ENCODE measurements at regions not wholly inside any gene's neighbourhood (a gene's known extent, or its start where the extent isn't known, plus 50 kb on each side); places are given as distances from the start of the nearest gene placed in this dataset.

DNA sequence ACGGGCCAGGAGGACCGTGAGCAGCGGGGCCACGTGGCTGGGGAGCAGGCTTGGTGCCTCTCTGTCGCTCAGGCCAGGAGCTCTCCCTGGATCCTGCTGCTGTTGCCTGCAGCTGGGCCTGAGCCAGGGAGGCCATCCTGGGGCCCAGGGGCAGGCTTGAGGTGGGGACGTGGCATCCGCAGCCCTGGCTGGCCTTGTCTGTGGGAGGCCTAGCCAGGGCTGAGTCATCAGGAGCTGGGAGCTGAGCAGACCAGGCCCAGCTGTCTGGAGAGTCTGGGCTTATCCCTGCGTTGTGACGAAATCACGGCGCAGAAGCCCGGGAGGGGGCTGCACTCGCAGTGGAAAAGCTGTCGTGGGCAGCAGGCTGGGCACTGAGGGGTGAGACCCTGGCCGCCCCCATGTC lies 138.8 kb upstream of the COL5A1 start:
- no peak for DNase-seq

DNA sequence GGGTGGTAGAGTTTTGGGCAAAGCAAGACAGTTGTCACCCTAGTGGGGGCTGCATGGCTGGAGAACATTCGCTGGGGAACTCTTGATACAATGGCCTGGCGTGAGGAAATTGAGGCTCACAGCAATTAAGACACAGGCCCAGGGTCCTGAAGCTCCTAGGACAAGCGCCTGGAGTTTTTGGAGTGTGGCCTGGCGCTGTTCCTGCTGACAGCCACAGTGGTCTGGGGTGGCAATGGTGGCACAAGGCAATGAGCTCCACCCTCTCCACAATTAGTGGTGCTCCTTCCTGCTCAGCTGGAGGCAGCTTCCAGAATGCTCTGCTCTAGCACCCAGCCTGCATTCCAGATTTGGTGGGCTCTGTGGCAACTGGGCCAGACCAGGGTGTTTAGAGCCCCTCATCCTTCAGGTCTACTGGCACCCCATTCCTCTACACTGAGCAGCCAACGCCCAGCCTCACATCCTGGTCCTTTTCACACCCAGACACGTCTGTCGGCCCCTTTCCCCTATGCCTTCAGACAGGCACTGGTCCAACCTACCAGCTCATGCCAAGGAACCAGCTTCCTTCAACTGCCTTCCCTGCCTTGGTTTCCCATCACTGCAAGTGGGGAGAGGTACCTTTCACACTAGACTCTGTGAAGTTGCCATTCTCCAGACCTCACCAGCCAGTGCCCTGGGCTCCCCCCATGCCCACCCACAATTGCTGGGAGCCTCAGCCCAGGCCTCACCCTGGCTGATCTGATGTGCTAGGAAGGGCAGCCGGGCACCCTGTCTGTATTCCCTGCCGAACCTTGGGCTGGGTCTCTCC lies 138.1 kb upstream of the COL5A1 start:
- DNase-seq, result no peak

DNA sequence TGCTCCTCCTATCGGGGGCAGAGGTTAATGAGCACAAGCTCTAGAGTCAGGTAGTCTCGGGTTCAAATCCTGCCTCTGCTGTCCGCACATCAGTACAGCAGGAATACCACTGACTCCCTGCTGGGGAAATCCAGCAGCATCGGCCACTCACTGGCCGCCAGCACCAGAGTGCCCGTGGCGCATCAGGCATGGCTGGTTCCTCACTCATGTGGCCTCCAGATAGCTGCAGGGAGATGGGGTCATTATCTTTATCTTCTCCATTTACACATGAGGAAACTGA lies 137.6 kb upstream of the COL5A1 start:
- no peak for DNase-seq

DNA sequence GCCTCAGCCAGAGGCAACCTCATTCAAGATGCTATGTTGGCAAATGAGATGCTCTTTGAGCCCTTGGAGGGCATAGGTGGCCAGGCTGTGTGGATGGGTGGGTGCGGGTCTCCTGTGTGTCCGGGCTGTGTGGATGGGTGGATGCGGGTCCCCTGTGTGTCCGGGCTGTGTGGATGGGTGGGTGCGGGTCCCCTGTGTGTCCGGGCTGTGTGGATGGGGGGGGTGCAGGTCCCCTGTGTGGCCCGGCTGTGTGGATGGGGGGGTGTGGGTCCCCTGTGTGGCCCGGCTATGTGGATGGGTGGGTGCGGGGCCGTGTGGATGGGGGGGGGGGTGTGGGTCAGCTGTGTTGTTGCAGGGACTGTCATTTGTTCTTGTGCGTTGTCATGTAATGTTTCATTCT lies 136.6 kb upstream of the COL5A1 start:
- DNase-seq, result no peak

DNA sequence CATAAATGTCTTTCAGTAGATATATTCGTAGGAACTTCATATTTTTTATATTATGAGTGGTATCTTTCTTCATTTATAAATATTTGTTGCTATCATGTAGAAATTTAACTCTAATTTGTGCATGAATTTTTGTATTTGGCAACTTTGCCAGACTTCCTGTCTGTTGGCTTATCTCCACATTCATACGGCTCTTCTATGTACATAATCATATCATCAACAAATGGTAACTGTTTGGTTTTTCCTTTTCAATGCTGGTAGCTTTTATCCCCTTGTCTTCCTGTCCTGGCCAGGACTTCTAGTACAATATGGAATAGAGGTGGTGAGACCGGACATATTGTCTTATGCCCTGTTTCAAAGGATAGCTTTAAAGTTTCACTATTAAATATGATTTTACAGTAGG lies 132.3 kb upstream of the COL5A1 start:
- DNase-seq, result no peak

DNA sequence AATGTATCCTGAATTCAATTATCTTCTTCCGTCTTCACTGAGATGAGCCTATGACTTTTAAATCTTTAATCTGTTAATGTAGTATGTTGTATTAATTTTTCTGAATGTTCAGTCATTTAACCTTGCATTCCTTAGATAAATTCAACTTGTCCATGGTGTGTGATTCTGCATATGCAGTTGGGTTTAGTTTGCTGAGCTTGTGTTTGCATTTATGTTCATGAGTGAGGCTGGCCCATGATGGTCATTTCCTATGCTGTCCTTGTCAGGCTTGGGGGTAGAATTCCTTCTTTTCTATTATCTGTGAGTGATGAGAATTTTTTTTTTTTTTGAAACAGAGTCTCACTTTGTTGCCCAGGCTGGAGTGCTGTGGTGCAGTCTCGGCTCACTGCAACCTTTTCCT lies 131.8 kb upstream of the COL5A1 start:
- DNase-seq, result no peak

DNA sequence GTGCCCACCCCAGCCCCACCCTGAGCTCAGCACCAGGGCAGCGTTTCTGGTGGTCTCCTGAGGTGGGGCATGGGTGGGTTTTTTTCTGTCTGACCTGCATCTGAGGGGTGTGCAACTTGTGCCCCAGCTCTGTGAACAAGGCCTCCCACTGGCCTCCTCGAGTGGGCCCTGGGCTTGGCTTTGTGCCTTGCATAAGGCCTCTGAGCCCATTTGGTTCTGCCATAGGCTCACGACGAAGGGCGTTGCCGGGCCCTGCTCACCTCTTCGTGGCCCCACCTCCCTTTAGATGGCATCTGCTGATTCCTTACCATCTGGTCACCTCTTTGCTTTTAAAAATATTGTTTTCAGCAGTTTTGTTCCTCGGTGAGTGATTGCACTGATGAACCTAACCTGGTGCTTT lies 127.1 kb upstream of the COL5A1 start:
- no peak for DNase-seq

DNA sequence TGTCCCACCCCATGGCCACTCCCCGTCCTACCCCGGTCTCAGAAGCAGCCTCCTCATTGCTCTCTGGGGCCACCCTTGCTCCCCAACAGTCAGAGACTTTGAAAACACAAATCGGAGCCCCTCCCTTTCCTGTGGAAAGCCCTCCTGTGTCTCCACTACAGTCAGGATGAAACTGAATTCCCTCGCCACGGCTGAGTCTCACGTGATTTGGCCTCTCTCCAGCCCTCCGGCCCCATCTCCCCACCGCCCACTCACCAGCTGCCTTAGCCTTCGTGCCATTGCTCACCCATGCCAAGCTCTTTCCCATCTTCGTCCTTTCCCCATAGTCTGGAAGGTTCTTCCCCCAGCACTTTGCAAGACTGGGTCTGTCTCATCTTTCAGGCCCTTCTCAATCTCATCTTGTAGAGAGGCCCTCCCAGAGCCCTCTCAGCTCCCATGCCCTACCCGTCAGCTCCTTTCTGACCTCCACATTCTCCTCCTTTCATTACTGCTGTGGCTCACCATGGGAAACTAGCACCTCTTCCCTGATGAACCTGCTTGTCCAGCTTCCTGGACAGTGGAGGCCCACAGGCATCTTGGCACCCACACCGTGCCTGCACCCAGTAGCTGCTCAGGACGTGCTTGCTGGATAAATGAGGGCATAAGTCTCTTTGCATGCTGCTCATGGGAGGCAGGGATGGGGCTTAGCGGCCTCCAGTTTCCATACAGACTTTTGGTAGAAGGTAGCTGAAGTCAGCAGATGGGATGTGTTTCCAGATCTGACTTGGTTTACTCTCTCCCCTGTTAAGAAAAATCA lies 126.4 kb upstream of the COL5A1 start:
- no peak for DNase-seq

DNA sequence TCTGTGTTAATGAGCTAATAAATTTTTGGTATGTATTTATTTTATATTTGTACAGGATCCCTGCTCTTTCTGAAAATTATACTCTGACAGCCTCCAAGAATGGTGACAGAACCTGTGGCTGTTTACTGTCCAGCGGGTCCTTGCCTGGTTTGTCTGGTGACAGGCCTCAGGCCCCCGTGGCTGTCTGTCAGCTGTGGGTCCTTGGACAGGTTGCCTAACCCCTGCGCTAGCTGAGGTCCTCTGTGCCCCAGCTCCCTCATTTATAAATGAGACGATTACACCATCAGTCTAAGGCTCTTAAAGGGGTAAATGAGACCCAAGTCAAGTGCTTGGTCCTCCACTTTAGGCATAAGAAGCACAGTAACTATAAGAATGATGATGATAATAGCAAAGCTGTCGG lies 125.1 kb upstream of the COL5A1 start:
- DNase-seq, result no peak

DNA sequence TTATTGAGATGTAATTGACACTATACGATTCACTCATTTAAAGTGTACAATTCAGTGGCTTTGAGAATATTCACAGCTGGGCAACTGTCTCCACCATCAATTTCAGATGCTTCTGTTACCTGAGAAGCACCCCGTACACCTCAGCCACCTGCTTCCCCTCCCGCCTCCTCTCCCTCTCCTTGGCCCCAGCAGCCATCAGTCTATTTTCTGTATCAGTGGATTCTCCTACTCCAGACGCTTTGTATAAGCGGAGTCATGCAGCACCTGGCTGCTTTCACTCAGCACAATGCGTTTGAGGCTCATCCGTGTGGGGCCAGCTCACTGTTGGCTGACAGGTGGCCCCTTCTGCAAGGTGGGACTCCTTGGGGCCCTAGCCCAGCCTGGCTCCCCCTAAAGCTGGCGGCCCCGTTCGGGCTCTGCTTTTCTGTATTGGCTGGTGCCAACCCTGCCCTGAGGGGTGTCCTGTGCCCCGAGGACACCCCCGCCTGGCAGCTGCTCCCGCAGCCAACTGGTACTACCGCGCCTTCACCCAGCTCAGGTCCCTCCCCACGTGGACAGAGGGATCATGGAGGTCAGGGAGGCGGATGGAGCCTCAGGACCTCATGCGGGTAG lies 124.4 kb upstream of the COL5A1 start:
- no peak for DNase-seq

DNA sequence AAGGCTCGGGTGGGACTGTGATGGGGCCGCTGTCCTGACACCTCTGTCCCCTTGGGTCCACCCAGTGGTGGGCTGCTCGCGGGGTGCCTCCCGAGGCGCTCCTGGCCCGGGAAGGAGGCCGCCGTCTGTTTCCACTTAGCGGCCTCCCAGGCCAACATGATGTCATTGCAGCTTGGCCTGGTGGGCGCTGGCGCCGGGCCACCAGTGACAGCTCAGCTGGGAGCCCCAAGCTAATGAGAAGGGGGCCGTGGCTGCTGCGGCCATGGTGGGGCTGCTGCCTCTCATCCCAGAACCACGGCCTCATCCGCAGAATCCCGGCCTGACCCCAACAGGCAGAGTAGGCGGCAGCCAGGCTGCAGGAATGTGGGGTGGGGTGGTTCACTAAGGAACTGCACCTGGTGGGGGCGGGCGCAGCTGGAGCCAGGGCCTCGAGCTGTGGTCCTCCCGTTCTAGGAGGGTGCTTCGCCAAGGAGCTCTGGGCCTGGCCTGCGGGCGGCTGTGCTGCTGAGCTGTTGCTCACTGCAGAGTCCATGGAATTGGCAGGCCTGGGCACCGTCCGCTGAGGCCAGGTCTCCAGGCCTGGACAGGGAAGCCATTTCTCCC lies 123.5 kb upstream of the COL5A1 start:
- no peak for DNase-seq

DNA sequence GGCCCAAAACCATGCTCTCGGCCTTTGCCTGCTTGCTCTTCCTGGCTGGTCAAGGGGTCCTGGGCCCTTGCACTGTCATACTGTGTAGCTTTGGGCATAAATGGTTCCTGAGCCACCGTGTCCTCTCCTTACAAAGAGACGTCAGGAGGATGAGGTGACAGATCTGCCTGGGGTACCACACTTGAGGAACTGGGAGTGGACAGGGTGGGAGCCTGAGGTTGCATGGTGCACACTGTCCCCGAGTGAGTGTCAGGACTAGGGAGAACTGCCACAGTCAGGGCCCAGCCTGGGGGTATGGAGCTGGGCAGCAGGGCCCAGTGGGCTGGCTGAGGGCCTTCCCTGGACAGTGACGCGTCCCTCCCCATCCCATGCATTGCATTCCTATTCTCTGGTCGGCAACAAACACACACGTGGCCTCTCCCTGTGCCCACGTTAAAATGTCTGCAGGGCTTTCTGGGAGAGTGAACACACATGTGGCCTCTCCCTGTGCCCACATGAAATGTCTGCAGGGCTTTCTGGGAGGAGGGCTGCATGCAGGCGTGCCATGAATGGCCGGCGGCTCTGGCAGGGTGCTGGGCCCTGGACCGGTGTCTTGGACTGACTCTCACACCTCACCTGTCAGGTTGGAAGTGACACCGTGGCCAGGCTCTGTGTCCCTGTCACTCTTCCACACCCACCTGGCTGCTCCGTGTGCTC lies 122.1 kb upstream of the COL5A1 start:
- DNase-seq, result no peak

DNA sequence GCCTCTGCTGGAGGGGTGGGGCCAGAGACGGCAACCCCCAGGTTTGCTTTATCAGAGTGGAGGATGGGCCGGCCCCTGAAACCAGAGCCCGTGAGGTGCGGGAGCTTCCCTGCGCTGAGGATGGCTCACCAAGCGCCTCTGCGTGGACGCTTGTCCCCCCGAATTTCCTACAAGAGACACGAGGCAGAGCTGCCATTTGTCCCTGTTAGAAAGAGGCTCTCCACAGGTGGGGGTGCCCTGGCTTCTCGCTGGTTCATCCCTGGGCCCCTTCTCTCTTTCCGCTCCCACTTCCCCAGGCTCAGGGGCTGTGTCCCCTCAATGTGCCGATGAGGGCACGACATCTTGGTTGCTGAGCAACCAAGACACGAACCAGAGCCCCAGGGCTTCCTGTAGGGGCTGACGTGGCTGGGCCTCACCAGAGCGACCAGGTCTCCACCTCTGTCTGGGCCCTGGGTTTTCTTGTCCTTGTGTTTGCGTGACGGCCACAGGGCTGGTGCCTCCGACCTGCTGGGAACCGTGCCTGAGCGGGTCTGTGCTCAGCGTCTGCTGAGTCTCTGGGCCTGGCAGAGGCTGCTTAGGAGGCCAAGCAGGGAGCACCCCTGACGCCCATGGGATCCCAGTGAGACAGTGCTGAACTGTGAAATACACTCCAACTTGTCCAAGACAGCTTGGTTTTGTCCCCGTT lies 119.6 kb upstream of the COL5A1 start:
- DNase-seq, result no peak

DNA sequence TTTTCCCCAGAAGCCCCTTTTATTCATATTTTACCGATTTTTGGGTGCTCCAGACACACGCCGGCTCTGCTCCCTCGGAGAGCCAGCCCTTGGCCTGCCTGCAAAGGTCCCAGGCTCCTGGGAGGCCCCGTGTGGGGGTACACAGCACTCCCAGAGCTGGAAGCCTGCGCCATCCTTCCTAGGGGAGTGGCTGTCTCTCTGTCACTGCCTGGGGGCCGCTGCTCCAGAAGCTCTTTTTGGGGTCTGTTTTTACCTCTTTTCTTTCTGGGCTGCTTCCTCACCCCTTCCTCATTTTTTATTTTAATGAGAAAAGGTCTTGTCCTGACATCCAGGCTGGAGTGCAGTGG lies 119.1 kb upstream of the COL5A1 start:
- DNase-seq, result no peak

DNA sequence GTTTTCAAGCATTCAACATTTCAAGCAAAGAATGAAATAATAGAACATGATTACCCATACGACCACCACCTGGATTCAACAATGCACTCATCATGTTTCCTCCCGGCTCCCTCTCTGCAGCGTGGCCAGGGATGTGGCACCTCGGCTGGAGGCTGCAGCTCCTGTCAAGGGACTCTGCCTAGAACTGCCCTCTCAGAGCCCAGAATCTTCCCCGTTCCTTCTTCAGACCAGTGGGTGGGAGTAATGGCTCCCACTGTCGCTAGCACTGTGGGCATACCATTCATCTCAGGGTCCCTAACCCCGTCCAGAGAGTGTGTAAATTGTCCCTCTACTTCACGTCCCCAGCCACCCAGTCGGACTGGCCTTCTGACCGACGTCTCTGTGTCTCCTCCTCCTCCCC lies 118.6 kb upstream of the COL5A1 start:
- DNase-seq, result no peak

DNA sequence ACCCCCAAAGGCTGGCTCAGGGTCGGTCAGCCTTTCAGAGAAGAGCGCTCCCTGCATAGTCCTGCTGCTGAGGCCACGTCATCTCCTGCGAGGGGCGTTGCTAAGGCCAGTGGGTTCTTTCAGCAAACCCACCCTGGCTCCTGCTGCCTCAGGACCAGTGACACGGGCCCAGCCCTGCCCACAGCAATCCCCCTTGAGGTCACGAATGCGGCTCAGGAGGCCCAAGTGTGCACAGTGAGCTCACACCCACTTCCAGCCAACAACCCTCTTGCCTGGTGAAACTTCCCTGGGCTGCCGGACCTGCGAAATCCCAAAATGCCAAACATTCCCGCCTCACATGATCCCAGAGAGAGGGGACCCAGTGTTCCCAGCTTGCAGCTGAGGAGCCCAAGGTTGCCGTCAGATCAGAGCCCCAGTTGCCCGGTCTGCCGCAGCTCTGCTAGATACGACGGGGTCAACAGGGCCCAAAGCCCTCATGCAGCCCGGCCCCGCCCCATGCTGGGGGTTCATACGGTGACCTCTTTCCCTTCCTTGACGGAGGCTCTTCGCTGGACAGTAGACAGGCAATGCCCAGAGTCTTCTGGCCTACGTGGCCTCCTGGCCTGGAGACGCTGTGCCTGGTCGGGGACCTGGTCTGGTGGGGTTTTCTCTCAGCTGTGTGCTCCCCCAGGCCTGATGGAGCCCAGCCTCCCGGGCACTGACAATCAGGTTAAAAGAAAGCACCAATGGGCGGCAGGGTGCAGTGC lies 116.4 kb upstream of the COL5A1 start:
- no peak for DNase-seq

DNA sequence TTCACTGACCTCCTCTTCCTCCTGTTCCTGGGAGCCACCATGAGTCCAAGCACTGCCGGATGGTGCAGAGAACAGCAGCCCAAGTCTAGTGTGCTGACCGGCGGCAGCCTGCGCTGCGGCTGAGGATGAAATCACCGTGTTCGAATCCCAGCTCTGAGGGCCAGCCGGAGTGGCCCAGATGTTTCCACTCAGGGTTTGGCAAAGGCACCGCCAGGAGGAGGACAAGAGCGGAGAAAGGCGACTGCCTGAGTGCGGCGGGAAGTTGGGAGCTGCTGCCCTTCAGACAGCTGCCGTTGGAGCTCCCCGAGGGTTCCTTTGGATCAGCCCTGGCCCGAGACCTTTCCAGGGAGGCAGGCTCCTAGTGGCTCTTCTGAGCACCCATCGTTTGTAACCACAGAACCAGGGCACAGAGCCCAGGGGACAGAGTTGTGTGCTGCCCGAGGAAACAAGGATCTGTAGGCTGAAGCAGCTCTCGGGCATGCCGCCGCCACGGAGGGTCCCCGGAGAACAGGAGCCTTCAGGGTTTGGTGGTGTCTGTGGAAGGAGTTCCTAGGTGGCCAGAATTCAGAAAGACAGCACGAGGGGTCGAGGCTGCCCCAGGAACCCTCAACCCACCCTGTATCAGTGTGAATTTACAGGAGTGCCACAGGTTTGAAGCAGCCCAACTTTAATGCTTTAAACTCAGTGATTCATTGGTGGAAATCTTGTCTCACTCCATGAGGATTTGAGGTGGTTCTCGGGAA lies 115.6 kb upstream of the COL5A1 start:
- no peak for DNase-seq

DNA sequence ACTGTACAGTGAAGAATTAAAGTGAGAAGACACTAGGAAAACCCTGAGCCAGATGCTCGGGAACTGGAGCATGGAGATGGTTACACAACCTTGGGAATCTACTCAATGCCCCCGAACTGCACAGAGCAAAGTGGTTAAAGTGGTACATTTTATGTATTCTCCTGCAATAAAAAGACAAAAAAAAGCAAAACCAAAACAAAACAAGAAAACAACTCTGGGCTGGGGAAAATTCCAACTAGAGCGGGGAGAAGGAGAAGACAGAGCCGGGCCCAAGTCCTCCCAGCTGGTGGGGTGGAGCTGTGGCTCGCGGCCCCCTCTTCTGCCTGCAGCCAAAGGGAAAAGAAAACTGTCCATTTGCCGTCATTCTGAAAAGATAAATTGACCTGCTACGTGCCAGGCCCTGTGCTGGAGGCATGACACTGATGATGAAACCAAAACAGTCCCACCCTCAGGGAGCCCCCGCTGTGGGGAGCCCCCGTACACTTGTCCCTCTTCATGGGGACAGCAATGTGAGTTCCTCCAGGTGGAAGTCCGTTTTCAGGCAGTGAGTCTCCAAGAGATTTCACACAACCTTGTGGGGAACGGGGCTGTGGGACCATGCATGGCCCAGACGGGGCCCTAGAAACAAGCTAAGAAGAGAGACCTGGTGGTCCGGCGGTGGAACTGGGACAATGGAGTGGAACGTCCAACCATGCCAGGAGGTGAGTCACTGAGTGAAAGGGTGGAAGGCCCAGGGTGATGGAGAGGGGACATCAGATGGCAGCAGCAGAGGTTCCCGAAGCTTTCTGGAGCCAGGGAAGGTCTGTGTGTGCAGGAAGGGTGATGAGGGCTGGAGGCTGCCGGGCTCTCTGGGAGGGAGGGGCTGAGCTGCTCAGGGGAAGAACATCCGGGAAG lies 114.8 kb upstream of the COL5A1 start:
- no peak for DNase-seq

DNA sequence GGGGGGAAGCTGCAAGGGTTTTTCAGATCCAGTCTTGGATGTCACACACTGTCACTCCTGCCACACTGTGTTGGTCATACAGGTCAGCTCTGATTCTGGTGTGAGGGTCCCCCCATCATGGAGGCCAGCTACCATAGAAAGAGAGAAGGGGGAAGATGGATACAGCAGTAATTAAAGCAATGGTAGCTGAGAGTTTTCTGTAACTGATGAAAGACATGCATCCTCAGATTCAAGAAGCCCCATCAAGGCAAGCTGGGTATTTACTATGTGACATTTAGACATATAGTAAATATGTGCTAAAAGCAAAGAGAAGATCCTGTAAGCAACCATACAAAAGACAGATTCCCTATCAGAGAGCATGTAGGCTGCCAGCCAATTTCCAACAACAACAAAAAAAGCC lies 110.9 kb upstream of the COL5A1 start:
- DNase-seq, result no peak

All from inflammatory macrophage (primary cell).